Activated CD4-positive, alpha-beta T cell treated with anti-CD3 and anti-CD28 coated beads, Interleukin-2, Interleukin-6, amounts not matched to agents 100 ng/mL and 50 ng/mL, durations not matched to agents 16 hours and 8 hours (primary cell): ENCODE measurements at regions not wholly inside any gene's neighbourhood (a gene's known extent, or its start where the extent isn't known, plus 50 kb on each side); places are given as distances from the start of the nearest gene placed in this dataset.

Experiments
- DNase-seq: peaks from one replicate; pipeline ENCODE4 v3.0.0-alpha.2; 2020

DNA sequence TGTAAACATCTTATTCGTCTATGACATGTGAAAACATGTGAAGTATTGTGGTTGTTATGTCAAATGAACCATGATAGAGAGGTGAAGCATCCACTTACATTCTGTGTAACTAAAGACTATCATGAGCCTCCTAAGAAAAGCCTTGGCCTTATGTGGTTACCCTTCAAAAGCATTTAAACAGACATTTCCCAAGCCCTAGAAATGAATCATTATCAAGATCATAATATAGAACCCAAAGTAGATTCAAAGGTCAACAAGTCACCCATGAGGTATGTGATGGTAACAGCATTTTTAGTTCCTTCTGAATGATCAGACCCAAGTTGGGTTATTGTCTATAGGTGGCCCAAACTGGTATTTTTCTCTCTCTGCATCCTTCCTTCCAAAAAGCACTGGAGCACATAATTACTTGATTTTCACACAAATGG, 408.0 kb downstream of the TBL1XR1 start:
- DNase-seq, result no peak

DNA sequence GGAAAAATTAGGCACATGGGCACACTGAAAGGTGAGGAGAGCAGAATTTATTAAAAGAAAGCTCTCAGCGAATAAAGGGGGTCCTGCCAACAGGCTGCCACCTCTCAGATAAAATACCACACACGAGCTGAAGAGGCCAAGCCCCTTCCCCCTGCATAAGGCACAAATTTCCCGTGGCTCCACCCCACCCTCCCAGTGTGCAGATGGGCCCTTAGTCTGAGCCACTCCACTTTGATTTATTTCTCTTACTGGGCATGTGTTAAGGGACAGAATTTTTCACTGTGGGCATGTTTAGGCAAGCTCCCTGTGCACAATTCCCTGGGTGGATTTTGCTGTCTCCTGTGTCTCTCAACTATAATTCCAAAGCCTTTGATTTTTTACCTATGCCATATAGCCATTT, 409.8 kb downstream of the TBL1XR1 start:
- no peak for DNase-seq

- no peak for DNase-seq
Measured at GRCh38 chr3:176785171-176785570, 412.1 kb downstream of the TBL1XR1 start.

GRCh38 chr3:176780766-176781165, 416.5 kb downstream of the TBL1XR1 start:
- no peak for DNase-seq

DNA sequence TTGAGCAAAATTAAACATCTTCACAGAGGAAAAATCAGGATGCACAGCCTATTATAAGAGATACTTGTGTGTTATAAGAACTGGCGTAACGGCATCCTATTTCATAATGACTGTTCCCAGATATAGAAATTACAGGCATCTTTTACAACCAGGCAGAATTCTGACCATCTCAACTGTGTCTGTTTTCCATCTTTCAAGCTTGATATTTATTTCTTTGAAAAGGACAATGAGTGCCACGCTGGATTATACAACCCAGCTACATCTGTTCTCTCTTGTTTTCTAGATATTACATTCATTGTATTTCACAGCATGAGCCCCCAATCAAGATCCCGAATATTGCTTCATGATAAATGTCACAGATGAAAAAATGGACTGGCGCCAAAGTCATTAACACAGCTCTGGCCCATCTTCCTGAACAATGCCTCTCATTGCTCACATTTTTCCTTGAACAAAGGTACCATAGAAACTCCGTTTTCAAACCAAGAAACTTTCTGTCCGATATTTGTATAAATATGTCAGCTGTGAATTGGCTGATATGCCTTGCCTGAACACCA, 420.6 kb downstream of the TBL1XR1 start:
- no peak for DNase-seq

DNA sequence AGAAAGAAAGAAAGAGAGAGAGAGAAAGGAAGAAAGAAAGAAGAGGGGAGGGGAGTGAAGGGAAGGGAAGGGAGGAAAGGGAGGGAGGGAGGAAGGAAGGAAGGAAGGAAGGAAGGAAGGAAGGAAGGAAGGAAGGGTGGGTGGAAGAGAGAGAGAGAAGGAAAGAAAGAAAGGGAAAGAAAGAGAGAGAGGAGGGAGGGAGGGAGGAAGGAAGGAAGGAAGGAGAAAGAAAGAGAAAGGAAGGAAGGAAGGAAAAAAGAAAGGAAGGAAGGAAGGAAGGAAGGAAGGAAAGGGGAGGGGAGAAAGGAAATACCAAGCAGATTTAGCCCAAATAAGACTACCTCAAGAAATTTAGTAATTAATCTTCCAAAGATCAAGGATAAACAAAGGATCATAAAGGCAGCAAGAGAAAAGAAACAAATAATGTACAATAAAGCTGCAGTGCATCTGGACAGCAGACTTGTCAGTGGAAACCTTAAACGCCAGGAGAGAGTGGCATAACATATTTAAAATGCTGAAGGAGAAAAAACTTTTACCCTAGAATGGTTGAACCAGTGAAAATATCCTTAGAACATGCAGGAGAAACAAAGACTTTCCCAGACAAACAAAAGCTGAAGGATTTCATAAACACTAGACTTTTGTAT, 427.6 kb downstream of the TBL1XR1 start:
- no peak for DNase-seq

- DNase-seq, result no peak
Measured at GRCh38 chr3:176767385-176767784, 429.9 kb downstream of the TBL1XR1 start.

- DNase-seq, result no peak
Measured at GRCh38 chr3:176766862-176767261, 430.4 kb downstream of the TBL1XR1 start.

DNA sequence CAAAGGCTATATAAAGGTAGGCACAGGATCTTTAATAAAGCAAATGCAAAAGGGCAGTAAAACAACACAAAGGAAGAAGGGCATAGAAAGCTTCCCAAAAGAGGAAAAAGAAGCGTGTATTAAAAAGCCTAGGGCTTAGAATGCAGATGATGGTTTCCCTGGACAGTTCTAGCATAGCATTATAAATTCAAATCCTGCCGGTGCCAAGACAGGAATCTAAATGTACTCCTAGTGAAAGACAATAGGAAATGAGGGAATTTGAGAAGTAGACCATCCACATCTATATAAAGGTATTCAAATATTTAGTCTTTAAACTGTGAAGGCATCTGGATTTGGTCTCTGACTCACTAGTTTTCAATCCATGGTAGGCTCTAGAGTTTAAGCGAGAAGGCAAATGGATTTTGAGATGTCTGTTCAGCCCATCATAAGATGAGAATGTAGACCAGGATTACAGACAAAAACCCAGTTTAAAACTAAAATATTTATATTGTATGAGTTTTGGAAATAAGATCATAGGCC, 431.8 kb downstream of the TBL1XR1 start:
- no peak for DNase-seq

DNA sequence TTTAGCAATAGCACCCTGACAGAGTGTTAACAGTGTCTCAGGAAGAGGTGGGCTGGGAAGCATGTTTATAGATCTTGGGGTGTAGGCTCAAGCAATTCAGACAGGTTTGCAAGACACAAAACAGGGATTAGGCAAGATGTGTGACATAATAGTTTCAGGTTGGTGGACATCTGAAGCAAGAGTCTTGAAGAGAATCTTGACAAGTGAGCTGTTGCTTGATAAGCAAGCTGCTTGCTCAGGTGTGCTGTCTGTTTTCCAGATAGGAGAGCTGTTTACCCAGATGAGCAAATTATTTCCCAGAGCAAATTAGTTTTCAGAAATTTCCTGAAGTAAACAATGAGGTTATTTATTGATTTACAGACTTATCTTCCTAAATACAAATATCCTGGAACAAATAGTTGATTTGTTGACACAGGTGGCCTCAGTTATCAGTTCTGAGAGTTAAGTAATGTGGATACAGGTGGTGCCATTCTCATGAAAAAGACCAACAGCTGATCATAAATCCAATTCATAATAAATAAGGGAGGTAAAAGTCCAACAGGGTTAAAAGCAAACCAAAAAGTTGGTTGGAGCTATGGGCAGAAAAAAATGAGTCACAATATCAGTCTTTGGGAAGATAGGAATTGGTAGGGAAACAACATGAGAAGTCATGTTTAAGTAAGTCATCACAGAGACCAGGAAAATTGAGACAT, 437.3 kb downstream of the TBL1XR1 start:
- DNase-seq, result no peak

- DNase-seq, result no peak
Measured at GRCh38 chr3:176757429-176757828, 439.9 kb downstream of the TBL1XR1 start.

- DNase-seq, result no peak
Measured at GRCh38 chr3:176755977-176756376, 441.3 kb downstream of the TBL1XR1 start.

DNA sequence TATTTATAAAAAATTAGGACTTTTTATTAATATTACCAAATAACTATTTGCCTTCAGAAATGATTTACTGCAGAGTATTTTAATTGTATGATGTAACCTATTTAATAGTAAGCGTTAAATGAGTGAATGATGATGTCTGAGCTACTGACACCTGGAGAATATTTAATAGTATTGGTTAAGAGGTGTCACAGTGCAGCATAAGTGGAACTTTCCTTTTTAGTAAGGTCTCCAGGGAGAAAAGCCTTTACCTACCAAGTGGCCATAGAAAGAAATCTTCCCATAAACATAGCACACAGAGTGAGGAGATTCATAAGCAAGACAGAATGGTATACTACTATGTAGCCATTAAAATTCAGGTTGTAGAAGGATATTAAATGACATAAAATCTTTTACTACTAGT, 441.7 kb downstream of the TBL1XR1 start:
- no peak for DNase-seq

DNA sequence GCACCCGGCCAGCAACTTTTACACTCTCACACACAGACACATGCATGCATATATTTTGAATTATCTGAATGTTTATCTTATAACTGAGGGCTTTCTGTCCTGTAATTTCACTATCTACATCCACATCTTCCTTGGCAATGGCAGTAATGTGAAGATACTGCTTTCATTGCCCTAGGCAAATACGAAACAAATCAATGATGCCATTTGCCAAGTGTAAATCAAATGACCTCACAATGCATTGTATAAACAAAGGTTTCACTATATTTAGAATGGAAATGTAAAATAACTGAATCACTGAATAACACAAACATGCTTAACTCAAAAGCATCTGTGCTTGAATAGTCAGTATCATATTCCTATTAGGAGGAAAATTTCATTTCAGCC, 455.6 kb downstream of the TBL1XR1 start:
- DNase-seq, result no peak

DNA sequence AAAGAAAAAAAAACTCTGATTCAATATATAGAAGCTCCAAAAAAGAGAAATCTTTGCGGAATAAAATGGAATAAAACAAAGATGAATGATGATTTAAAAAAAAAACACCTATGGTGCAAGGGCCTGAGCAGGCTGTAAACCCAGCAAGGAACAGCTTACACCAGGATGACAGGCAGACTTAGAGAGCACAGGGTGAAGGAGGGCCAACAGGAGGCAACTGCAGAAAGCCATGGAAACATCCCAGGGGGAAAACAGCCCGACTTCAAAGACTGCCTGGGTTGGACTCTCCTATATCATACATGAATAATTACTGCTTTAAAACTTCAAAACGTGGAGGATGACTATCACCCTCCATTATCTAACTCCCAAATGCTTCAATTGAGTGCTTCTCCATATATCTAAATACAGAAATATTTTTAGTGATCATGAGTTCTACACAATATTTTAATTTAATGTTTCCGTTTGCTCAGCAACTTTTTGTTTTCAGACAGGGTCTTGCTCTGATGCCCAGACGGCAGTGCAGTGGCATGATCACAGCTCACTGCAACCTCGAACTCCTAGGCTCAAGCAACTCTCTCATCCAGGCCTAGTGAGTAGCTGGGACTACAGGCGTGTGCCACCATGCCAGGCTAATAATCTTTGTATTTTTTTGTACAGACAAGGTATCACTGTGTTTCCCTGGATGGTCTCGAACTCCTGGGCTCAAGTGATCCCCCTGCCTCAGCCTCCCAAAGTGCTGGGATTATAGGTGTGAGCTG, 456.2 kb downstream of the TBL1XR1 start:
- no peak for DNase-seq

DNA sequence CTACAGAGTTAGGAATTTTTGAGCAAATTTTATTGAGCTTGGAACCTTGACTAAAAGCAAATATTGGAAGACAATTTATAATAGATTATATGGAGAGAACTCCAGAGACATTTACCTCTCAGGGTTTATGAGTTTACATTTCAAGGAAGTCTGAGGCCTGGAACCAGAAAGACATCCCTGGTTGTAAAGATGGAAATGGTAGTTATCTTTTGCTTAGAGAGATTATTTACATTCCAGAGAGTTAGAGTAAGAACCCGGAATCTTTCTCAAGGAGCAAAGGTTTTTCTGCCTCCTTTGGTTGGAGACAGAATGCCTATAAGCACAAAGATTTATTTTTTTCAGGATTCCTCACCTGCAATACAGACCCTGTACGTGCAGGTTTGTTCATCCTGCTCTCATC, 458.1 kb downstream of the TBL1XR1 start:
- DNase-seq, result no peak

GRCh38 chr3:176737480-176738110, 459.7 kb downstream of the TBL1XR1 start:
- no peak for DNase-seq

DNA sequence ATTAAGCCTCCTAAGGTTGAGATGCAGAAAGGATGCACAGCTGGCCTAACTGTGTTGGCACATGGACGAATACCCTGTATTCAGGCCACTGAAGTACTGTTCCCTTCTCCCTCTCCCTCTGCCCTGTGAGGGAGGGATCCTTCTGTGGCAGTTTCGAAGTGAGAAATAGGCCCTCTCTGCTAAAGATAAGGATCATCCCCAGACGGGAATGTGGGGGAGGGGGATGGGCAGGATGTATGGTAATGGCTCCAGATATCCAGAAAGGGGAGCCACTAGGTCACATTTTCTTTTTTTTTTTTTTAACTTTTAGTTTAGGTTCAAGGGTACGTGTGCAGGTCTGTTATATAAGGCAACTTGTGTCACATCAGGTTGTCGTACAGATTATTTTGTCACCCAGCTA, 463.1 kb downstream of the TBL1XR1 start:
- no peak for DNase-seq

DNA sequence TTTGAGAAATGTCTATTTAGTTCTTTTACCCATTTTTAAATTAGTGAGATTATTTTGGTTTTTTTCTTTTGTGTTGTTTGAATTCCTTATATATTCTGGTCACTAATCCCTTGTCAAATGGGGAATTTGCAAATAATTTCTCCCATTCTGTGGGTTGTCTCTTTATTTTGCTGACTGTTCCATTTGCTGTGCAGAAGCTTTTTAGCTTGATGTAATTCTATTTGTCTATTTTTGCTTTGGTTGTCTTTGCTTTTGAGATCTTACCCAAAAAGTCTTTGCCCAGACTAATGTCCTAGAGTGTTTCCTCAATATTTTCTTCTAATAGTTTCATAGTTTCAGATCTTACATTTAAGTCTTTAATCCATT, 472.9 kb downstream of the TBL1XR1 start:
- no peak for DNase-seq

DNA sequence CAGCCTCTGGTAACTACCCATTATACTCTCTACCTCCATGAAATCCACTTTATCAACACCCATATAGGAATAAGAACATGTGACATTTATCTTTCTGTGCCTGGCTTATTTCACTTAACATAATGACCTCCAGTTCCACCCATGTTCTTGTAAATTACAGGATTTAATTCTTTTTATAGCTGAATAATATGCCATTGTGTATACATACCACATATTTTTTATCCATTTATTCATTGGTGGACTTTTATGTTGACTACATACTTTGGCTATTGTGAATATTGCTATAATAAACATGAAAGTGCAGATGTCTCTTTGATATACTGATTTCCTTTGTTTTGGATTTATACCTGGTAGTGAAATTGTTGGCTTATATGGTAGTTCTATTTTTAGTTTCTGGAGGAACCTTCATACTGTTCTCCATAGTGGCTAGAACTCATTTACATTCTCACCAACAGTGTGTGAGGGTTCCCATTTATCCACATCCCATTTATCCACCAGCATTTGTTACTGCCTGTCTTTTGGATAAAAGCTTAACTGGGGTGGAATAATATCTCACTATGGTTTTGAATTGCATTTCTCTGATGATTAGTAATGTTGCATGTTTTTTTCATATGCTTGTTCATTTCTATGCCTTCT, 473.4 kb downstream of the TBL1XR1 start:
- no peak for DNase-seq

DNA sequence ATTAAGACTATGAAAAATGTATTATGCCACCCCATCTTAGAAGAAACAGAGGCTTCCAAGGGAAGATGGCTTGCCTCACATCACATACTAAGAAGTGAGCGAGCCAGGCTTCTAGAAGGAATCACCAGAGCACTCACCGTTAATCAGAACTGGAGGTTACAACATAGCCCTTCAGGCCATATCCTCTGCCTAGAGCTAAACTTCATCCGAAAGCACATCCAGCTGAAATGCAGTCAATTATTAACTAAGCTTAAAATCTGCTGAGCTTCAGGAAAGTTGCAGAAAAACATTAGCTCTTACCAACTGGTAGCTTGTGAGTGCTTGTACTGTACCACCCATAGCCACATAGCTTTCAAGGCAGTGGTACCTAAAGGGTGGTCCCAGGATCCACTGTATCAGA, 483.2 kb downstream of the TBL1XR1 start:
- DNase-seq, result no peak

DNA sequence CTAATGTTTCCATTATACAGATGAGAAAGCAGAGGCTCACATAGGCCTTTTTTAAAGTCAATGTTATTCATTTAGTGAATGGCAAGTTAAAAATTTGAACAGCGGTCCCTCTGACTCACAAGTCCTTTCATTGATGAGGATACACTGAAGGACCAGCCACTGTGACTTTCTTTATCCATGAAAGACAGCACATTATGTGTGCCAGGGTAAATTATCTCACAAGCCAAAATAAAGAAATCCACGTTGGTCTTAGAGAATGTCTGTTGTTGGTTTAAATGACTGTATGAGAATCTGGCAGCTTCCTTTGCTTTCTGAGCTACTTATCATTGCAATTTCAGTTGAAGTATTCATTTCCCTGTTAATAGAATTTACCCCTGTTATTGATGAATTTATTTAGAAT, 485.1 kb downstream of the TBL1XR1 start:
- no peak for DNase-seq

GRCh38 chr3:176699288-176699687, 498.0 kb downstream of the TBL1XR1 start:
- no peak for DNase-seq
